ENCODE measurements at regions not wholly inside any gene's neighbourhood (a gene's known extent, or its start where the extent isn't known, plus 50 kb on each side); places are given as distances from the start of the nearest gene placed in this dataset.

DNA sequence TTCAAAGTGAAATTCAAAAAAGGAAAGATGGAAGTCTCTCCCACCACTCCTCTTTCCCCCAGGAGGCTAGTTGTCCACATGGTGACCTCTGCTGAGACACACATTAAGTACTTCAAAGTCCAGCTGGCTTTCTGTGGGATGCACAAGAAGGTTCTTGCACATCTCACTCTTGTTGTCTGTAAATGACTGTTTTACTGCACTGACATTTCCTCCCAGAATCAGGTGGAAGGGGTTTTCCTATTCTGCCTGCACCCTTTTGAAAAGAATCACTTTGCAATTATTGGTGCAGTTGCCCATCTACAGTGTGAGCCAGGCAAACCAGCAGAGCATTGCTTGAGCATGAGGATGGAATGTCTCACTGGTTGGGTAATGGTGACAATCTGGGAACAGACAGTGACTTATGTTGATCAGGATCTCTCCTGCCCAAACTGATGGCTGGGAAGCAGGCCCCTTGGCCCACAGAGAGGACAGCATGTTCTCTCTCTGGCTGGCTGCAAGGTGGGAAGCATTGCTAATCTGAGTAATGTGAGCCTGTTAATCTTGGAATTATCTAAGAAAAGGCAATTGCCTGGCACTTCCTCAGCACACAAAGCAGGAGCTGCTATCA, 347.7 kb upstream of the SATB1 start:
- TF ChIP-seq, protein P1, sequence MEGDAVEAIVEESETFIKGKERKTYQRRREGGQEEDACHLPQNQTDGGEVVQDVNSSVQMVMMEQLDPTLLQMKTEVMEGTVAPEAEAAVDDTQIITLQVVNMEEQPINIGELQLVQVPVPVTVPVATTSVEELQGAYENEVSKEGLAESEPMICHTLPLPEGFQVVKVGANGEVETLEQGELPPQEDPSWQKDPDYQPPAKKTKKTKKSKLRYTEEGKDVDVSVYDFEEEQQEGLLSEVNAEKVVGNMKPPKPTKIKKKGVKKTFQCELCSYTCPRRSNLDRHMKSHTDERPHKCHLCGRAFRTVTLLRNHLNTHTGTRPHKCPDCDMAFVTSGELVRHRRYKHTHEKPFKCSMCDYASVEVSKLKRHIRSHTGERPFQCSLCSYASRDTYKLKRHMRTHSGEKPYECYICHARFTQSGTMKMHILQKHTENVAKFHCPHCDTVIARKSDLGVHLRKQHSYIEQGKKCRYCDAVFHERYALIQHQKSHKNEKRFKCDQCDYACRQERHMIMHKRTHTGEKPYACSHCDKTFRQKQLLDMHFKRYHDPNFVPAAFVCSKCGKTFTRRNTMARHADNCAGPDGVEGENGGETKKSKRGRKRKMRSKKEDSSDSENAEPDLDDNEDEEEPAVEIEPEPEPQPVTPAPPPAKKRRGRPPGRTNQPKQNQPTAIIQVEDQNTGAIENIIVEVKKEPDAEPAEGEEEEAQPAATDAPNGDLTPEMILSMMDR (IDR thresholded peaks at IDR 0.05): no peak
- TF ChIP-seq ZFX (IDR thresholded peaks at IDR 0.05; ENCODE audit: borderline replicate concordance): no peak
